Endothelial cell of umbilical vein (primary cell): ENCODE measurements at regions not wholly inside any gene's neighbourhood (a gene's known extent, or its start where the extent isn't known, plus 50 kb on each side); places are given as distances from the start of the nearest gene placed in this dataset.

Experiments used
- JUN ChIP-seq: IDR thresholded peaks from 2 replicates; pipeline ENCODE4 v1.6.1; 2011; ENCODE audit warnings: borderline replicate concordance, low read depth; ENCODE audit not compliant: insufficient read length, insufficient read depth
- TF ChIP-seq, protein P1 (sequence below), 2 donors: IDR thresholded peaks; 1 replicate in 1 of 2; 2 replicates in 1 of 2; pipeline ENCODE4 v1.5.1; 2011; ENCODE audit warnings: low read length in 2 of 2, mild to moderate bottlenecking in 2 of 2, moderate library complexity in 2 of 2, control low read depth in 1 of 2, inconsistent platforms in 1 of 2, low read depth in 1 of 2; ENCODE audit not compliant: insufficient read depth in 1 of 2; ENCODE audit errors: extremely low read depth in 1 of 2

DNA sequence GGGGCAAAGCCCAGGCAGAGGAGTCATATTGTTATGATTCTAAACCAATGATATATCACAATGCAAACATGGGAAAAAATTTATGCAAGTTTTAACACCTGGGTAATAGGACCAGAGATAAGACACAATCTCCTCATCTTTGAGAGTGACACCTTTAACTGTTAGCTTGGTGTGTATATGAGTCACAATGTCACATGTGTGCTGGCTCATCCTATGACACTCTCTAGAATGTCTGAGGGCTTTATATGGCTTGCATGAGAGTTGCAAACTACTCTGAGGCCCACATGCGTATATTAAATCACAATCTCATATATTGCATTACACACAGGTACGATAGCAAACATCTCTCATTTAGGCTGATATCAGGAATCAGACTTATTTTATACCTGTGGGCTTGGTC, 1055.4 kb upstream of the AMELY start:
- no peak for TF ChIP-seq JUN
- TF ChIP-seq, protein P1, sequence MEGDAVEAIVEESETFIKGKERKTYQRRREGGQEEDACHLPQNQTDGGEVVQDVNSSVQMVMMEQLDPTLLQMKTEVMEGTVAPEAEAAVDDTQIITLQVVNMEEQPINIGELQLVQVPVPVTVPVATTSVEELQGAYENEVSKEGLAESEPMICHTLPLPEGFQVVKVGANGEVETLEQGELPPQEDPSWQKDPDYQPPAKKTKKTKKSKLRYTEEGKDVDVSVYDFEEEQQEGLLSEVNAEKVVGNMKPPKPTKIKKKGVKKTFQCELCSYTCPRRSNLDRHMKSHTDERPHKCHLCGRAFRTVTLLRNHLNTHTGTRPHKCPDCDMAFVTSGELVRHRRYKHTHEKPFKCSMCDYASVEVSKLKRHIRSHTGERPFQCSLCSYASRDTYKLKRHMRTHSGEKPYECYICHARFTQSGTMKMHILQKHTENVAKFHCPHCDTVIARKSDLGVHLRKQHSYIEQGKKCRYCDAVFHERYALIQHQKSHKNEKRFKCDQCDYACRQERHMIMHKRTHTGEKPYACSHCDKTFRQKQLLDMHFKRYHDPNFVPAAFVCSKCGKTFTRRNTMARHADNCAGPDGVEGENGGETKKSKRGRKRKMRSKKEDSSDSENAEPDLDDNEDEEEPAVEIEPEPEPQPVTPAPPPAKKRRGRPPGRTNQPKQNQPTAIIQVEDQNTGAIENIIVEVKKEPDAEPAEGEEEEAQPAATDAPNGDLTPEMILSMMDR (IDR thresholded peaks at IDR 0.05; ENCODE audit: extremely low read depth in 1 of 2, insufficient read depth in 1 of 2, low read depth in 1 of 2, low read length in 2 of 2): no peak
